ENCODE measurements at regions not wholly inside any gene's neighbourhood (a gene's known extent, or its start where the extent isn't known, plus 50 kb on each side); places are given as distances from the start of the nearest gene placed in this dataset.

DNA sequence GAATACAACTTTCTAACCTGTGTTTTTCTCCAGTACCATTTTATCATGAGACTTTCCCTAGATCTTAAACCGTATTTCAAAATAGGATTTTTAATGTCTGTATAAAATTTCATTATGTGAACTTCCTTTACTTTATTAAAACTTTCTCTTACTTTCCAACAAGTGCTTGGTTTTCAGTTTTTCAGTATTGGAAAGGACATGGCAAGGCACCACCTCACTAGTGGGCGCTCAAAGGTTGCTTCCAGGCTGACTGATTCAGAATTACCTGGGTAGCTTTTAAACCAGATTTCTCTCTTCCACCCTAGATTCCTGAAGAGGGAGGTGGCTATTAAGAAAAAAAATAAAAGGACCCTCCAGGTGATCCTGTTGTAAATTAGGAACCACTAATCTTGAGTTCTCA lies 236.6 kb downstream of the SOX2 start:
- Histone ChIP-seq H2AK5ac (ENCODE audit: low read length) (no peak overlapping the region), H3K27ac (ENCODE audit: low read depth, low read length) (no peak overlapping the region), H3K9me3 (ENCODE audit: insufficient read depth, low read depth, low read length) (no peaks in the 10 kb centered on the region), H2BK12ac (ENCODE audit: low read length) (no peak overlapping the region), H4K91ac (ENCODE audit: low read depth, low read length) (no peak overlapping the region), H3K18ac (ENCODE audit: low read length) (no peak overlapping the region), H3K4me2 (ENCODE audit: low read length) (no peak overlapping the region), H3K23ac (ENCODE audit: low read length) (no peak overlapping the region), H3K14ac (ENCODE audit: low read length) (no peak overlapping the region), H2BK5ac (ENCODE audit: low read depth, low read length, poor library complexity) (no peak overlapping the region), H4K8ac (ENCODE audit: low read depth, low read length) (no peak overlapping the region), H3K4me1 (ENCODE audit: control insufficient read depth in 1 of 2, insufficient read depth in 2 of 2, low read length in 2 of 2) (no peaks in the 10 kb centered on the region), H3K36me3 (ENCODE audit: control insufficient read depth in 1 of 2, insufficient read depth in 2 of 2, low read length in 2 of 2) (no peaks in the 10 kb centered on the region), H3K27me3 (ENCODE audit: insufficient read depth, low read length) (no peaks in the 10 kb centered on the region), H3K9ac (ENCODE audit: low read length) (no peak overlapping the region), H3K79me1 (ENCODE audit: low read length) (no peaks in the 10 kb centered on the region), H3K4ac (ENCODE audit: low read depth, low read length) (no peak overlapping the region), H2AFZ (ENCODE audit: insufficient read depth, low read length, poor library complexity) (no peak overlapping the region), H3K4me3 (ENCODE audit: low read depth, low read length) (no peak overlapping the region), H4K12ac (ENCODE audit: low read depth, low read length) (no peak overlapping the region), H2BK120ac (ENCODE audit: insufficient read depth, low read length, poor library complexity) (no peak overlapping the region), H3K79me2 (ENCODE audit: control insufficient read depth, insufficient read depth, low read length, poor library complexity) (no peaks in the 10 kb centered on the region)
- WGBS (ENCODE audit: extremely low coverage, insufficient coverage, insufficient read length) = no CpG with 5 or more reads among the region's 2 CpGs
- no peak for DNase-seq

- H2BK5ac ChIP-seq (ENCODE audit: low read depth, low read length, poor library complexity) = no peak overlapping the region
- H4K12ac ChIP-seq (ENCODE audit: low read depth, low read length) = no peak overlapping the region
- H3K4me3 ChIP-seq (ENCODE audit: low read depth, low read length) = no peak overlapping the region
- H2BK12ac ChIP-seq (ENCODE audit: low read length) = no peak overlapping the region
- no peak overlapping the region for H2AFZ ChIP-seq (ENCODE audit: insufficient read depth, low read length, poor library complexity)
- H3K14ac ChIP-seq (ENCODE audit: low read length) = no peak overlapping the region
- no CpG with 5 or more reads among the region's 5 CpGs for WGBS (ENCODE audit: extremely low coverage, insufficient coverage, insufficient read length)
- no peak overlapping the region for H3K23ac ChIP-seq (ENCODE audit: low read length)
- no peak overlapping the region for H3K4ac ChIP-seq (ENCODE audit: low read depth, low read length)
- H3K36me3 ChIP-seq (ENCODE audit: control insufficient read depth in 1 of 2, insufficient read depth in 2 of 2, low read length in 2 of 2) = no peaks in the 10 kb centered on the region
- H2AK5ac ChIP-seq (ENCODE audit: low read length) = no peak overlapping the region
- H3K79me2 ChIP-seq (ENCODE audit: control insufficient read depth, insufficient read depth, low read length, poor library complexity) = no peaks in the 10 kb centered on the region
- no peak overlapping the region for H3K4me2 ChIP-seq (ENCODE audit: low read length)
- peaks cover 4% of the 10 kb centered on the region in 2 experiments for H3K4me1 ChIP-seq (ENCODE audit: control insufficient read depth in 1 of 2, insufficient read depth in 2 of 2, low read length in 2 of 2)
- H4K8ac ChIP-seq (ENCODE audit: low read depth, low read length) = no peak overlapping the region
- no peak overlapping the region for H3K9ac ChIP-seq (ENCODE audit: low read length)
- DNase-seq = peak in 1 of 2 donors; percentile 36
- H4K91ac ChIP-seq (ENCODE audit: low read depth, low read length) = no peak overlapping the region
- no peak overlapping the region for H3K27ac ChIP-seq (ENCODE audit: low read depth, low read length)
- no peaks in the 10 kb centered on the region for H3K27me3 ChIP-seq (ENCODE audit: insufficient read depth, low read length)
- no peak overlapping the region for H3K18ac ChIP-seq (ENCODE audit: low read length)
- no peak overlapping the region for H2BK120ac ChIP-seq (ENCODE audit: insufficient read depth, low read length, poor library complexity)
- H3K79me1 ChIP-seq (ENCODE audit: low read length) = no peaks in the 10 kb centered on the region
- H3K9me3 ChIP-seq (ENCODE audit: insufficient read depth, low read depth, low read length) = no peaks in the 10 kb centered on the region
Measured at GRCh38 chr3:181952221-181952620, 240.5 kb downstream of the SOX2 start.

DNA sequence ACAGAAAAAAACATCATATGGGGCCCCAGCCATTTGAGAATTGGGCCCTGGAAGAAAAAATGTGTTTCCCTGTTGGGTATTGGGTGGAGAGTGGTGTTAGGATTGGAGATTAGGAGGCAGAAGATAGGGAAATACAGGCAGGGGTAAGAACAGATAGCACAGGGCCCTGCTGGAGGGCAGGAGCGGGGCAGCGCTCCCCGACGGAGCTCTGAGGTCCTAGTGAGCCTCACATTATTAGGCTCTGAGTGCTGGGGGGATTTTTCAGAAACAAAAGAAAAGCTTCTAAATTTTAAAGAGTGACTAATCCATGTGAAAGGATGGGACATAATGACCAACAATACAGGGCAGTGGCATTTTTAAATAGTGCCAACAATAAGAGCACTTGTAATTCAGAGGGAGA lies 241.2 kb downstream of the SOX2 start:
- no peak overlapping the region for H2BK120ac ChIP-seq (ENCODE audit: insufficient read depth, low read length, poor library complexity)
- no peak overlapping the region for H2AK5ac ChIP-seq (ENCODE audit: low read length)
- no peak overlapping the region for H4K91ac ChIP-seq (ENCODE audit: low read depth, low read length)
- H3K79me1 ChIP-seq (ENCODE audit: low read length) = no peaks in the 10 kb centered on the region
- H3K4me2 ChIP-seq (ENCODE audit: low read length) = no peak overlapping the region
- H3K4me1 ChIP-seq (ENCODE audit: control insufficient read depth in 1 of 2, insufficient read depth in 2 of 2, low read length in 2 of 2) = peaks cover 4% of the 10 kb centered on the region in 2 experiments
- no peak overlapping the region for H4K8ac ChIP-seq (ENCODE audit: low read depth, low read length)
- H3K4ac ChIP-seq (ENCODE audit: low read depth, low read length) = no peak overlapping the region
- H2BK5ac ChIP-seq (ENCODE audit: low read depth, low read length, poor library complexity) = no peak overlapping the region
- no peak overlapping the region for H3K4me3 ChIP-seq (ENCODE audit: low read depth, low read length)
- H2AFZ ChIP-seq (ENCODE audit: insufficient read depth, low read length, poor library complexity) = no peak overlapping the region
- H3K36me3 ChIP-seq (ENCODE audit: control insufficient read depth in 1 of 2, insufficient read depth in 2 of 2, low read length in 2 of 2) = no peaks in the 10 kb centered on the region
- H3K79me2 ChIP-seq (ENCODE audit: control insufficient read depth, insufficient read depth, low read length, poor library complexity) = no peaks in the 10 kb centered on the region
- no peak overlapping the region for H3K14ac ChIP-seq (ENCODE audit: low read length)
- H4K12ac ChIP-seq (ENCODE audit: low read depth, low read length) = no peak overlapping the region
- H3K9me3 ChIP-seq (ENCODE audit: insufficient read depth, low read depth, low read length) = no peaks in the 10 kb centered on the region
- no peak for DNase-seq
- no peak overlapping the region for H3K18ac ChIP-seq (ENCODE audit: low read length)
- H3K27me3 ChIP-seq (ENCODE audit: insufficient read depth, low read length) = no peaks in the 10 kb centered on the region
- H3K27ac ChIP-seq (ENCODE audit: low read depth, low read length) = no peak overlapping the region
- no peak overlapping the region for H3K9ac ChIP-seq (ENCODE audit: low read length)
- H2BK12ac ChIP-seq (ENCODE audit: low read length) = no peak overlapping the region
- no peak overlapping the region for H3K23ac ChIP-seq (ENCODE audit: low read length)
- no CpG with 5 or more reads among the region's 4 CpGs for WGBS (ENCODE audit: extremely low coverage, insufficient coverage, insufficient read length)

DNA sequence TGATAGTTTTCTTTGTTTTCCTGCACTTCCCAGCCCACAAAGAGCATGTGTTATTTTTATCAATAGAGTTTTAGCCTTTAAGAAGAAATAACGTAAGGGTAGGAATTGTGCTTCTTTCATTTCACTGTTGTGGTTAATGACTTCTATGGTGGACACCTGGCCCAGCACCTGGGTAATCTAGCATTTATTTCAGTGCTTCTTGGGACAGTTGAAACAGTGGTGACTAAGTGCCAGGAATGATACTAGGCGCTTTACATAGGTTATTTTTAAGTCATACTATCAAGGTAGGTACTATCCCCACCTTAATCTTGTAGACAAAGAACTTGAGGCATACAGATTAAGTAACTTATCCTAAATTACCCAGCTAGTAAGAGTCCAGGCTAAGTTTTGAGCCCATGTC lies 243.8 kb downstream of the SOX2 start:
- no peak overlapping the region for H3K4me3 ChIP-seq (ENCODE audit: low read depth, low read length)
- H4K91ac ChIP-seq (ENCODE audit: low read depth, low read length) = no peak overlapping the region
- no peak overlapping the region for H4K12ac ChIP-seq (ENCODE audit: low read depth, low read length)
- no peak overlapping the region for H3K9ac ChIP-seq (ENCODE audit: low read length)
- H4K8ac ChIP-seq (ENCODE audit: low read depth, low read length) = no peak overlapping the region
- no peak overlapping the region for H2BK120ac ChIP-seq (ENCODE audit: insufficient read depth, low read length, poor library complexity)
- no peaks in the 10 kb centered on the region for H3K79me1 ChIP-seq (ENCODE audit: low read length)
- no peak overlapping the region for H2BK5ac ChIP-seq (ENCODE audit: low read depth, low read length, poor library complexity)
- H2AK5ac ChIP-seq (ENCODE audit: low read length) = no peak overlapping the region
- whole genome bisulfite sequencing (ENCODE audit: extremely low coverage, insufficient coverage, insufficient read length) = no CpG with 5 or more reads among the region's 2 CpGs
- no peaks in the 10 kb centered on the region for H3K27me3 ChIP-seq (ENCODE audit: insufficient read depth, low read length)
- H2BK12ac ChIP-seq (ENCODE audit: low read length) = no peak overlapping the region
- peaks cover 4% of the 10 kb centered on the region in 2 experiments for H3K4me1 ChIP-seq (ENCODE audit: control insufficient read depth in 1 of 2, insufficient read depth in 2 of 2, low read length in 2 of 2)
- DNase-seq = no peak
- no peak overlapping the region for H2AFZ ChIP-seq (ENCODE audit: insufficient read depth, low read length, poor library complexity)
- no peak overlapping the region for H3K27ac ChIP-seq (ENCODE audit: low read depth, low read length)
- no peaks in the 10 kb centered on the region for H3K36me3 ChIP-seq (ENCODE audit: control insufficient read depth in 1 of 2, insufficient read depth in 2 of 2, low read length in 2 of 2)
- H3K79me2 ChIP-seq (ENCODE audit: control insufficient read depth, insufficient read depth, low read length, poor library complexity) = no peaks in the 10 kb centered on the region
- H3K14ac ChIP-seq (ENCODE audit: low read length) = no peak overlapping the region
- no peak overlapping the region for H3K4ac ChIP-seq (ENCODE audit: low read depth, low read length)
- H3K18ac ChIP-seq (ENCODE audit: low read length) = no peak overlapping the region
- no peaks in the 10 kb centered on the region for H3K9me3 ChIP-seq (ENCODE audit: insufficient read depth, low read depth, low read length)
- H3K23ac ChIP-seq (ENCODE audit: low read length) = no peak overlapping the region
- H3K4me2 ChIP-seq (ENCODE audit: low read length) = no peak overlapping the region
